HG02840 (cell line): ENCODE measurements at regions not wholly inside any gene's neighbourhood (a gene's known extent, or its start where the extent isn't known, plus 50 kb on each side); places are given as distances from the start of the nearest gene placed in this dataset.

Experiments
- ATAC-seq: cut with Tn5 transposase; IDR thresholded peaks from one replicate; pipeline ENCODE4 v1.9.1; 2021; ENCODE audit warnings: mild to moderate bottlenecking, moderate library complexity, moderate number of reproducible peaks; ENCODE audit not compliant: unreplicated experiment, low FRiP score

DNA sequence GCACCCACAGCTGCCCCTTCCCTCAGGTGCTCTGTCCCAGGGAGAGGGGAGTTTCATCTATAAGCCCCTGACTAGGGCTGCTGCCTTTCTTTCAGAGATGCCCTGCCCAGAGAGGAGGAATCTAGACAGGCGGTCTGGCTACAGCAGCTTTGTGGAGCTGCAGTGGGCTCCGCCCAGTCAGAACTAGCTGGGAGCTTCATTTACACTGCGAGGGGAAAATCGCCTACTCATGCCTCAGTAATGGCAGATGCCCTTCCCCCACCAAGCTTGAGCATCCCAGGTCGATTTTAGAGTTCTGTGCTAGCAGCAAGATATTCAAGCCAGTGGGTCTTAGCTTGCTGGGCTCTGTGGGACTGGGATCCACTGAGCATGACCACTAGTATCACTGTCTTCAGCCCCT is 181.2 kb upstream of the RARB start:
- no peak for ATAC-seq

DNA sequence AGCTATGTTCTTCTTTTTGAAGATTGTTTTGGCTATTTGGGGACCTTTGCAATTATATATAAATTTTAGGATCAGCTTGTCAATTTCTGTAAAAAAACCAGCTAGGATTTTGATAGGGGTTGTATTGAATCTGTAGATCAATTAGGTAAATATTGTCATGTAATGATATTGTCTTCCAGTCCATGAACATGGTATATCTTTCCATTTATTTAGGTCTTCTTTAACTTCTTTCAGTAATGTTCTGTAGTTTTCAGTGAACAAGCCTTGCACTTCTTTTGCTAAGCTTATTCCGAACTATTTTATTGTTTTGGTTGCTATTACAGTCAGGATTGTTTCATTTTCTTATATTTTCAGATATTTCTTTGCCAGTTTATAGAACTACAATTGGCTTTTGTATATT is 175.8 kb upstream of the RARB start:
- ATAC-seq = no peak

DNA sequence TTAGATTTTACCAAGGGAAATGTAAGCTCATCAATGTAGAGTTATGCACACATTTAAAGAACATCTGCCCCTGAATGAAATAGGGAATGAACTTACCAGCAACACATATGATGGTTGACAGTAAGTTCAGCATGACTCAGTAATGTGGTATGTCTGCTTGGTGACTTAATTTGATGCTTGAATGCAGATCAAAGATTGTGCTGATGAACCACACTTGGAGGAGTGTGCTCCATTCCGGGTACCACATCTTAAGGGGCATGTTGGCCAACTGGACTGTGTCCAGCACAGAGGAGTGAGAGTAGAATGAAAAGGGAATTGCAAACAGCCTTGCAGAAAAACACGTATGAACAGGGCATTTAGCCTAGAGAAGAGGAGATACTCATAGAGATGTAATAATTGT is 171.0 kb upstream of the RARB start:
- no peak for ATAC-seq

DNA sequence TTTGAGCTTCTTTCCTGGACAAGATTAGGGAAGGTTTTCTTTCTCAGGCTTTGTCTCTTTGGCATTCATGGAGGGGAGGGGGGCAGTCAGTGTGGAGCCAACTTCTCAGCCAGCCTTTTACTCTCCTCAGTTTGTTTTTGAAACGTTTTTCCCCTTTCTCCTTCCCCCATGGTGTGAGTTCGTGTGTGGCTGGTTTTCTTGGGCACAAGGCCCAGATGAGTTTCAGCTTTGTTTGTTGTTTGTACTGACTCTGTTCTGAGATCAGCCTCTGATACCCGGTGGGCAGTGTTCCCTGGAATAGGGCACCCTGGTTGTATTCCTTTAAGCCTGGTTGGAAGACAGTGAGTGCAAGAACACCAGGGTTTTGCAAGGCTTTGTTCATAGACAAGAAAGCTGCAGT is 168.2 kb upstream of the RARB start:
- ATAC-seq = no peak

DNA sequence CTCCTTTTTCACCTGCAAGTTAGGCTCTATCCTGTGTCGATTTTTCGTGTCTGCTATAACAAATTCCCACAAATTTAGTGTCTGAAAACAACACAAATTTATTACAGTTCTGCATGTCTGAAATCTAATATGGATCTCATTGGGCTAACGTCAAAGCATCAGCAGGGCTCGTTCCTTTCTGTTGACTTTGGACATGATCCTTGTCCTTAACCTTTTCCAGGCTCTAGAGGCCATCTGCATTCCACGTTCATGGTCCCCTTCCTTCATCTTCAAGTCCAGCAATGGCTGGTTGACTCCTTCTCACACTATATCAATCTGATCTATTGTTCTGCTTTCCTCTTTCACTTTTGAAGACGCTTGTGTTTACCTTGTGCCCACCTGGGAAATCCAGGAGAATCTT is 165.7 kb upstream of the RARB start:
- no peak for ATAC-seq

DNA sequence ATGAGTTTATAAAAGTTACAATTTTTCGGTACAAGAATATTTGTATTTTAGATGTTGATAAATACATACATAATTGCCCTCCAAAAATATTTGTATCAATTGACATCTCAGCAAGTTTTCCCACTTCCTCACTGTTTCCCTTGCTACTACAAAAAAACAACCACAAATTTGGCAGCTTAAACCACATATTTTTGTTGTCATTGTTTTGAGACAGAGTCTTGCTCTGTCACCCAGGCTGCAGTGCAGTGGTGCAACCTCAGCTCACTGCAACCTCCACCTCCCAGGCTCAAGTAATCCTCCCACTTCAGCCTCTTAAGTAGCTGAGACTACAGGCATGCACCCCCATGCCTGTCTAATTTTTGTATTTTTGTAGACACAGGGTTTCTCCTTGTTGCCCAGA is 162.8 kb upstream of the RARB start:
- ATAC-seq = no peak

DNA sequence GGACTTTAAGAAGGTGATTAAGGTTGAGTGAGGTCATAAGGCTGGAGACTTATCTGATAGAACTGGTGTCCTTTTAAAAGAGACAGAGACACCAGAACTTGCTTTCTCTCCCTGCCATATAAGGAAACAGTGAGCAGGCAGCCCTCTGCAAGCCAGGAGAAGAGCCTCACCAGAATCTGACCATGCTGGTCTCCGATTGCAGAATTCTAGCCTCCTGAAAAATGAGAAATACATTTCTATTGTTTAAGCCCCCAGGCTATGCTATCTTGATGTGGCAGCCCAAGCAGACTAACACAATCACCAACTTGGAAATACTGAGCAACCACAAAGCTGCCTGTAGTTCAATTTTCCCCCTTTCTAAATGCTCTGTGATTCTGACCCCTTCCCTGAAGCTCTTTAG is 161.4 kb upstream of the RARB start:
- no peak for ATAC-seq

DNA sequence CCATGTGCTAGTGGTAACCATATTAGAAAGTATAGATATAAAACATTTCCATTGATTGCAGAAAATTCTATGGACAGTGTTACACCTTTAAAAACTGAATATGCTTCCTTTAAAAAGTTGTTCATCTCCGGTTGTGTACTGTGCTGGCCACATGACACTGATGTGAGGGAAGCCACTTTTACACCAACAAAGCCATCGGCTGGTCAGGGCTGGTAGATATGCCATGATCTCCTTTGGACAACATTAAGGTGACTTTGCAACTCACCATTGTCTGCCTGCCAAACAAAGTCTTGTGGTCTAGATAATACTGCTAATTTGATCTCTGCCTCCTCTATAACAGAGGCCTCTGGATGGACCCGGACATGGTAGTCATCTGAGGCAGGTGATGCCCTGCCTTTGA is 156.0 kb upstream of the RARB start:
- ATAC-seq = no peak

DNA sequence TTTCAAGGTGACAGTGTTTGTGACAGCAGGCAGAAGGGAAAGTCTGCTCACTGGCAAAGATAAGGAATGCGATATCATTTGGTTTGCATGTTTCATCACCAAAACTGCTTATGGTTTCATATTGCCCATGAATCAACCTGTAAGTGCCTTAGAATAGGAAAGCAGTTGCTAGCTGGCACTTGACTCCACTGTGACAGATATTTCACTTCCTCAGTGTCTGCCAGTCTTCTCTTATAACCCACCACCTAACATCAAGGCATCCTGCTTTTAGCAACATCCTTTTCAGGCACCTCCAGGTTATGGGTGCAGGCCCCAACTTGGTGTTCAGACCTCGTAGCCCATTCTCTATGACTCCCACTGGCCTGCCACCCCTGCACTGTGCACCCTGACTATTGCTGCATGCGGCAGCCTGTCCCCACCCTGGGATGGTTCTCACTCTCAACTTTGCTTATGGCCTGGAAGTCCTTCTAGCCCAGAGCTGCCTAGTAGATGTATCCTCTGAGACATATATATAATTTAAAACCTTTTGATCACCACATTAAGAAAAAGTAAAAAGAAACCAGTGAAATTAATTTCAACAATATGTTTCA is 154.4 kb upstream of the RARB start:
- no peak for ATAC-seq

DNA sequence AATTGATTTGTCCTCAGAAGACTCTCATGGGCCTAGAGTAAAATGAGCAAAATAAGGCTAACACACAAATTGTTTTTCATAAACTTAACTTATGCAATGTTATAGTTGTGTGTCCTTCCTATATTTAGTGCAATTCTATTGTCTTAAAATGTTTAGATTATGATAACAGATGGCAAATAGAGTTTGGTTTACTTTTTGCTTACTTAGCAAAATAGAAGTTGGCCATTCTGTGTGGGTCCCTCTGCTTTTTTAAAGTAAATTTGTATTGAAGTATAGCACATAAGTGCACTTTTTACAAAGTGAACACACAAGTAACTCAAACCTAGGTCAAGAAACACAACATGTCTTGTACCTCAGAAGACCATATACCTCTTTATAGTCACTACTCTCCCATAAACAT is 150.6 kb upstream of the RARB start:
- no peak for ATAC-seq

DNA sequence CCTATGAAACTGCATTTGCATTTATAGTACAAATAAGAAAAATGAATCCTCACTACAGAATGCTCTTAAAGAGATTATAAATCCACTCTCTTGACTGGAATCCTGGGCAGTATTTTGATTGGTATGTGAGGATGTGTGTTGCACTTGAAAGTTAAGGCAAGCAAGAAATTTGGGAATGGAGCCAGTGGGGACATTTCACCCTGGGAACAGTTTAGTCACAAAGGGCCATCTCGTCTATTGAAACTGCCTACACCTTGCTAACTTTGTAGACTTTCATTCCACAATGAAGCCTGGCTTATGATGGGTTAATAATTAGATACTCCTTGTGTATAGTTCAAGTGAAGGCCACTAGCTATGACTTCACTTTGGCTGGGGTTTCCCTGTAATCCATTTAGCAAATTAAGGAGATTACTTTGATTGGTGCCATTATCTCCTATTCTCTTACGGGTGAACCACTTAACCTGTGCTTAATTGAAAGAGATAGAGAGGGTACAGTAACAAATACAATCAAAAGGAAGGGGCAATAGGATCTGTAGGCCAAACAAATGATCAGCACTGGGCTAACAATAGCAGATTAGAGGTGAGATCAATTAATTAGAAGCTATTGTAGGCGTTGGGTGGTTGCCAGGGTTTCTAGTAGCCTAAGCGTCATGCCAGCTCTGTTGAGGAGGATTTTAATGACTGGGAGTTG is 146.9 kb upstream of the RARB start:
- no peak for ATAC-seq

DNA sequence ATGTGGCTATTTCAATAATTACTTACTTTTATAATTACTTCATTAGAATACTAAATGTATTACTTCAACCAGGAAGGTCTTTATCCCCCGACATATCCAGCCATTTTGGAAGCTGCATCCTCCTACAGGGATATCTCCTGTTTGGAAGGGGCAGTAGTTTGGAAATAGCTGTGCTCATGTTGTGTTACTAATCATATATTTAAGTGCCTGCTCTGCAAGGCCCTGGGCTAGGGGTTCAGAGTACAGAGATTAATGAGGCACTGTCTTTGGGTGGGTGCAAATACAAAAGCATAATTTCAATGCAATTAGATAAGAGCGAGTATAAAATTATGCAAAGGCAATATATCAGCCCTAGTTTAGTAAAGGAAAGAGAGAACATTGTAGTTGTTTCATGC is 146.3 kb upstream of the RARB start:
- no peak for ATAC-seq

DNA sequence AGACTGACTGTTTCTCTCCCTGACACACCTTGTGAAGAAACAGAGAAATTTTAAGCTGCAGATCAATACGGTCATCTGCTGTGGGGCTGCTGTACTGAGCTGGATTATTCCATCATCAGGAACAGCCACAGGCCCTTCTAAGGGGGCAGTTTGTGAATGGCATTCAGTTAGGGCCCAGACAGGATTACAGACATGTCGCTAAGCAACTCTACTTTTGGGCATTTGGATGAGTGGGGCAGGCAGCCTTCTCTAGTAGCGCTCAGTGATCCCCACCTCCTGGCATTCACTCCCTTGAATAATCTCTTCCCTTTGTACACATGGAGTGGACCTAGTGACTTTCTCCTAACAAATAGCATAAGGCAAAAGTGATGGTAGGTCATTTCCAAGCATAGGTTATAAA is 144.4 kb upstream of the RARB start:
- no peak for ATAC-seq

DNA sequence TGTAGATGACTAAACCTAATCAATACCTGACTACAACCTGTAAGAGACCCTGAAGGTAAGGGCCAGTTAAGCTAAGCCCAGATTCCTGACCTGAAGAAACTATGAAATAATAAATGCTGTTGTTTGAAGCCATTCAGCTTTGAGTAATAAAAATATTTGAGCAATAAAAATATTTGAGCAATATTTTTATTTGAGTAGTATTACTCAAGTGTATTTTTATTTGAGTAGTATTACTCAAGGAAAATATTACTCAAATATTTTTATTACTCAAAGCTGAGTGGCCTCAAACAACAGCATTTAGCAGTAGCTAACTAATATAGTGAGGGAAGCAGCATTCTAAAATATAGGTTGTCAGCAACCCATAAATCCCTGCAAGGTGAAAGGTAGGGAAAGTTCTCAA is 143.8 kb upstream of the RARB start:
- ATAC-seq = no peak

DNA sequence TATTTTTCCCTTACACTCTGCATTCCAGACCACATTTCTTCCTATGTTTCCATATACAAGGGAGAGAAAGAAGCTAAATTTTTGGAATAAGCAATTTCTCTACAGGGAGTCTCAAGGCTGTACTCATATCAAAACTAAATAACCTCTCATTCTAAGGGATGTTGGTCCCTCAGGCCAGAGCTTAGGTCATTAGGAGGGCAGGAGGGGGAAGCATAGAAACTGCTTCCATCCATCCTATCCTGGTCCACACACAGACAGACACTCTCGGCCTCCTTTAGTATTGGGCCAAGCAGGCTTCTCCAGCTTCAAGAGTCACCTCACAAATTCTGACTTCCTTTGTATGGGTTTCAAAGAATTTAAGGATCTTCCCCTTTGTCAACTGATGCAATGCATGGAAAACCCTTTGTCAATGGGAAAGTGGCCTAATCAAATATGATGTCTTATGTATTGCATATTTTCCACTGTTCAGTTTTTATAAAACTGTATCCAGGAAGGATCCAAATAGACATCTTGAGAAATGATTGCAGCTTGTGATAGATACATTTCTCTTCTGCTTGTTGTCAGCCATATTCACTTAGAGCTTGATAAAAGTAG is 140.7 kb upstream of the RARB start:
- no peak for ATAC-seq

DNA sequence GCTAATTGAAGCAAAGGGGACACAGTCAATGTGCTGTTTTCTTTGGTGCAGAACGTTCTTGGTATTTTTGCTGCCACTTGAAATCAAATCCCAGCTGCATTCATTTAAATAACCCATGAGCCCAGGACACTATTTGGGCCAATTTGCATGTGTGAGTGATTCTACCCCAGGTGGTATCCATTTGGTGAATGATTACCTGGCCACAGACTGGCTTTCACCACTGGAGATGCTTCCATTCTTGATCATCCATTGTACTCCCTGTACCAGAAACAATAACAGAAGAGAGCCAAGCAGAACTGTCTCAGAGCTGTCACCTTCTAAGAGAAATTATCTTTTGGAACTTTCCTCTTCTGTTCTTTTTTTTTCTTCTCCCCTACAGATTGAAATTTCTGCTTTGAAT is 139.7 kb upstream of the RARB start:
- no peak for ATAC-seq

DNA sequence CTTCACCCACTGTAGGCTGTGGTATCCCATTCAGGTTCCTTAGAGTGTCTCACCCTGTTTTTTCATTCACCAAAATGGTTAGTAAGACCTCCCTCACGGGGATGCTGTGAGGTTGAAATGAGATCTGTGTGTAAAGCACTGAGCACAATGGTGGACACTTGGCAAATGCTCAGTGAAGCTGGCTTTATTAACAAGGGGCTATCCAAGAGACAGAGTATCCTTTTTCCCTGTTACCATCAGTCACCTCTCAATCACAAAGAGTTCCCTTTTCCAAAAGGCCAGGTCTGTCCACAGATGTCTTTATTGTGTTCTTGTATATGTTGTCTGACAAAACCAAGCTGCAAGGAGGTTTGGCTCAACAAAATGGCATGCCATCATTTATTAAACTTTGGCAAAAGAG is 138.9 kb upstream of the RARB start:
- ATAC-seq = no peak

DNA sequence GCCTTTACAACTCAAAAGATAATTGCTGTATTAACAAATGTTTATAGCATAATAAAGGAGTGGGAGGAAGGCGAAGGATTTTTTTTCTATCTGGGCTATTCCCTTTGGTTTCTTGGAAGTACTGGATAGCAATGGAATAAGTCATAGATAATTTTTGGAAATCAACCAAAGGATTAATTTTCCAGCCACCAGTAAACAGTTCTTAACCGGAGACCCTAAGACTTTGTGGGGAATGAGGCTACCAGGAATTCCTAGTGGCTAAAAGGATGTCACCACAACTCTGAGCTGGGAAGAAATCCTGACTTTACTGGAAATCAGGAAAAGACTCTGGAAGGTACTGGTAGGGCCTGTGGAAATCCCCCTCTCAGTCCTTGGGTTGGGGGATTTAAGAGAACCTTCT is 138.4 kb upstream of the RARB start:
- no peak for ATAC-seq

DNA sequence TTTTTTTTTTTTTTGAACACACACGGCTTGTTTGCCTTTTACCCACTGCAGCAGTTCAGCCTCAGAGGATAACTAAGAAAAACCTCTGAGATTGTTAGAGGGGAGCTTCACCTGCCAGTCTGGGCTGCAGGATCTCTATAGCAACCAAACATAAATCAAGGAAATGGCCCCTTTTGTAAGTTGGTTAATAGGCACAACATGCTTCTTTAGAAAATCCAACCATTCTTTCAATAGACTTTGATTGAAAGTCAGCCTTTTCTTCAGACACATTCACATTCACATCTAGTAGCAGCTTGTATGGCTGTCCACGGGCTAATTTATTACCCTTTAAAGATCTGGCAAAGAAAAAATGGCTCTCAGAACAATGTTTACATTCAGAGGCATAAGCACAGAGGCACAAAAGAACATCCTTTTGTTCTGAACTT is 136.6 kb upstream of the RARB start:
- ATAC-seq = no peak

DNA sequence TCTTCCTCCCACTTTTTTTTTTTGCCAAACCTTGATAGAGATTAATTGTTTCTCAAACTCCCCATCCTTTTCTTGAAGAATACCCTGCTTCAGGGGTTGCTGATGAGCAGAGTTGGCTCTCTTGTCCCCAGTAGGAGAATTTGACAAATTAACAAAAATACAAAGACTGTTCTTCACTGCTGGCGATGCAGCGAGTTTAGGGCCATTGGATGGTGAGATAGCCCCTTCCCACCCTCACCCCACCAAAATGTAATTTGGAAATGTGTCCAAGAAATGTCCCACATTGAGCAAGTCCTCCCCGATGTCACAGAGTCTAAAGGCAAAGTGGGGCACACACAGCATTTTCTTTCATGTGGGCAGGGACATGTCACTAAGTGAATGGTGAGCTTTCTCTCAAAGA is 136.0 kb upstream of the RARB start:
- ATAC-seq = no peak

DNA sequence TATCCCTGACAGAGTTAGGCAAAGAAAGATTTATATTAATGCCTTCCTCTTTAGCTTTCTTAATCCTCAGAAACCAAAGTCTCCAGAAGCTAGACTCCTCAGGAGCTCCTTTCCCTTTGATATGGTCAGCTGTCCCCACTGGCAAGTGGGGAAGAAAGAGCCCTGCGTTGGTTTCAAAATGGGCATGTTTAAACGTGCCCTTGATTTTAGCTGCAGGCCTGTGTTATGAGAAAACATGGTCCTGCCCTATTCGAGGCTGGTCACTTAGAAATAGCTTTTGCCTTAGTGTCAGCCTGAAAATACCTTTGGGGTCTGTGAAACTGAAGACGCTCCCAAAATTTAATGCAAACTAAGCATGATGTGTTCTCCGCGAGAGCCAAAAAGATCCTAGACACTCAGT is 135.5 kb upstream of the RARB start:
- no peak for ATAC-seq

DNA sequence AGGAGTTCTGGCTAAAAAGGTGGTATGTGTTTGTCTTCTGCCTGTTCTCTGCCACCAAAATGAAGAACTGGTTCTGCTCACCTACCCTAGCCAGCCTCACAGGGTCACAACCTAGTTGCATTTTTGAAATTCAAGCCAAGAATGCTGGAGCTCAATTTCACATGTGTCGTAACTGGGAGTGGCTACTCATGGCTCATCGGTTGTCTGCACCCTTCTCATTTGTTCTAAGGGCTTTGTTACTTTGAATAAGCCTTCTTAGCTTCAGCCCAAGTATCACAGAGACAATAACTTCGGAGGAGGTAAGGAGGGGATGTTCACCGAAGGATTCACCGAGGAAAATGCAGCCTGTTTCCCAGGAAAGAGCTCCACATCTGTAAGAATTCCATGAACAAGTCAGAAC is 134.3 kb upstream of the RARB start:
- ATAC-seq = no peak
